ENCODE measurements at regions not wholly inside any gene's neighbourhood (a gene's known extent, or its start where the extent isn't known, plus 50 kb on each side); places are given as distances from the start of the nearest gene placed in this dataset.

DNA sequence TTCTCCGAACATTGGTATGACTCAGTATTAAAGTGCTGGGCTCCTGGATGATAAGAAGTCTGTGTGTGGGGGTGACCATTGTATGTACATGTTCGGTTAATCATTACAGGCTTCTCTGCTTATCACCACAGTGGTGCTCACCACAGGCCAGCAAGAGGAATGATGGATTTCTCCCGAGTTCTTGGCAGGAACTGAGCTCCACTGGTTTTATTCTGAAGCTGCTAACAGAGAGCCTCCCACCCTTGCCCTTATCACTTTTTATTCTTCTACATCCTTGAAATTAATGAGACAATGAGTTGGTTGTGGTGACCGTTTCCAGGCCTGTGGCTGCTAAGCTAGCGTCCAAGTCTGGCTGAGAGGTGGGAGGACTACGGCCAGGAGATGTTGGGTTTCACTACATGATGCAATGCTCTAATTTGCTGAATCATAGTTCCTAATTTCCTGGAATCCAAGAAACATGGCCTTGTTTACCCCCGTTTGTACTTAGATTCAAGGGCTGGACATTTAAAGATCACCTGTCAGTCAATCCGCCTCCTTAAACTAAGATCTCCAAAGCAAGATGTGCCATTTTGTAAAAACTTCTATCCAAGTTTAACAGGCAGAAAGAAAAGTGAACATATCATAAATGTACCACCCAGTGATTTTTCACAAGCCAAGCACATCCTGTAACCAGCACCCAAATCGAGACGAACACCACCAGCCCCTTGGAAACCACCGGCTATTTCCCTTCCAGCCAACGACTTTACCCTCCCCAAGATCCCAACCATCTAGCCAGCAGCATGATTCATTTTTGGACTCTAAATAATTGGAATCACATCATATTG is 172.5 kb downstream of the FOXA2 start (continued):
- TF ChIP-seq MYNN (CRISPR knock-in tag; IDR thresholded peaks at IDR 0.05; ENCODE audit: low read depth), result peak; percentile 60; the same call in 1 of the 2 replicates
- no peak for TF ChIP-seq ZNF512 (CRISPR knock-in tag; IDR thresholded peaks at IDR 0.05)
- TF ChIP-seq ZZZ3 (CRISPR knock-in tag; IDR thresholded peaks at IDR 0.05; ENCODE audit: borderline replicate concordance), result peak; percentile 84; the same call in 1 of the 2 replicates
- no peak for TF ChIP-seq ZKSCAN5 (CRISPR knock-in tag; IDR thresholded peaks at IDR 0.05)
- TF ChIP-seq YY1 (IDR thresholded peaks at IDR 0.05; ENCODE audit: insufficient read depth, insufficient replicate concordance, low read depth, low read length), result peak; percentile 53
- no peak for TF ChIP-seq FOXP1 (IDR thresholded peaks at IDR 0.05)
- TF ChIP-seq FOXP1 (CRISPR knock-in tag; IDR thresholded peaks at IDR 0.05), result peak; percentile 60
- peak; percentile 59; the same call in 1 of the 2 replicates for TF ChIP-seq FOXP4 (CRISPR knock-in tag; IDR thresholded peaks at IDR 0.05)
- no peak; the same call in 1 of the 2 replicates for TF ChIP-seq MXD4 (CRISPR knock-in tag; IDR thresholded peaks at IDR 0.05)
- TF ChIP-seq ZNF337 (CRISPR knock-in tag; IDR thresholded peaks at IDR 0.05; ENCODE audit: borderline replicate concordance, low read depth), result no peak
- TF ChIP-seq ZNF563 (CRISPR knock-in tag; IDR thresholded peaks at IDR 0.05), result no peak
- peak; percentile 87 for TF ChIP-seq PRDM10 (CRISPR knock-in tag; IDR thresholded peaks at IDR 0.05; ENCODE audit: low read depth)
- no peak for TF ChIP-seq ZNF839 (CRISPR knock-in tag; IDR thresholded peaks at IDR 0.05; ENCODE audit: borderline replicate concordance)
- peak; percentile 97 for TF ChIP-seq GATAD2A (CRISPR knock-in tag; IDR thresholded peaks at IDR 0.05)
- no peak for TF ChIP-seq CBX2 (IDR thresholded peaks at IDR 0.05; ENCODE audit: low read depth, low read length)
- no peak for TF ChIP-seq CBX2 (CRISPR knock-in tag; IDR thresholded peaks at IDR 0.05; ENCODE audit: low read depth)
- no peak for TF ChIP-seq PAF1 (CRISPR knock-in tag; IDR thresholded peaks at IDR 0.05)
- TF ChIP-seq ZNF121 (CRISPR knock-in tag; IDR thresholded peaks at IDR 0.05), result no peak
- no peak for TF ChIP-seq NFIB (CRISPR knock-in tag; IDR thresholded peaks at IDR 0.05; ENCODE audit: borderline replicate concordance)
- peak; percentile 69; the same call in 1 of the 2 replicates for TF ChIP-seq YEATS2 (CRISPR knock-in tag; IDR thresholded peaks at IDR 0.05; ENCODE audit: borderline replicate concordance)
- TF ChIP-seq, protein P1, sequence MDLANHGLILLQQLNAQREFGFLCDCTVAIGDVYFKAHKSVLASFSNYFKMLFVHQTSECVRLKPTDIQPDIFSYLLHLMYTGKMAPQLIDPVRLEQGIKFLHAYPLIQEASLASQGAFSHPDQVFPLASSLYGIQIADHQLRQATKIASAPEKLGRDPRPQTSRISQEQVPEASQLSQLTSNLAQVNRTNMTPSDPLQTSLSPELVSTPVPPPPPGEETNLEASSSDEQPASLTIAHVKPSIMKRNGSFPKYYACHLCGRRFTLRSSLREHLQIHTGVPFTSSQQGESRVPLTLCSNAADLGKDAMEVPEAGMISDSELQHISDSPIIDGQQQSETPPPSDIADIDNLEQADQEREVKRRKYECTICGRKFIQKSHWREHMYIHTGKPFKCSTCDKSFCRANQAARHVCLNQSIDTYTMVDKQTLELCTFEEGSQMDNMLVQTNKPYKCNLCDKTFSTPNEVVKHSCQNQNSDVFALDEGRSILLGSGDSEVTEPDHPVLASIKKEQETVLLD (CRISPR knock-in tag; IDR thresholded peaks at IDR 0.05; ENCODE audit: low read depth), result no peak

Data from HepG2 (cell line).